Kidney (tissue), 13 donors: ENCODE measurements at regions not wholly inside any gene's neighbourhood (a gene's known extent, or its start where the extent isn't known, plus 50 kb on each side); places are given as distances from the start of the nearest gene placed in this dataset.

Experiments
- DNase-seq, 5 donors: peaks; one replicate each; pipeline ENCODE4 v3.0.0-alpha.2; 2013 to 2020
- FAIRE-seq: peaks from 2 replicates; lab custom pipeline; 2012; peaks lifted over from hg19 to GRCh38; lab: Jason Lieb, UNC
- H3K27ac ChIP-seq, 2 donors: one replicate each; pipeline ENCODE4 v1.7.0; 2013; ENCODE audit warnings: low read depth in 2 of 2, low read length in 2 of 2, inconsistent platforms in 1 of 2
- H3K27me3 ChIP-seq: one replicate; pipeline ENCODE4 v1.7.1; 2013; ENCODE audit warnings: low read length, inconsistent platforms; ENCODE audit not compliant: control insufficient read depth, insufficient read depth
- H3K36me3 ChIP-seq, 3 donors: one replicate each; pipeline versions ENCODE4 v1.7.0 to v1.7.1; 2013; ENCODE audit warnings: low read length in 3 of 3, control low read depth in 1 of 3, inconsistent platforms in 1 of 3; ENCODE audit not compliant: insufficient read depth in 3 of 3, control insufficient read depth in 2 of 3
- H3K4me1 ChIP-seq, 3 donors: one replicate each; pipeline versions ENCODE4 v1.7.0 to v1.7.1; 2013; ENCODE audit warnings: low read length in 3 of 3, inconsistent platforms in 1 of 3, low read depth in 1 of 3; ENCODE audit not compliant: control insufficient read depth in 2 of 3, insufficient read depth in 2 of 3
- H3K4me3 ChIP-seq, 3 donors: one replicate each; pipeline versions ENCODE4 v1.7.0 to v1.8.1; 2013; ENCODE audit warnings: low read length in 3 of 3, control low read depth in 1 of 3, inconsistent platforms in 1 of 3
- H3K9ac ChIP-seq, 3 donors: one replicate each; pipeline versions ENCODE4 v1.7.0 to v1.7.1; 2013; ENCODE audit warnings: low read length in 3 of 3, control low read depth in 1 of 3, inconsistent platforms in 1 of 3
- H3K9me3 ChIP-seq, 3 donors: one replicate each; pipeline versions ENCODE4 v1.7.0 to v1.7.1; 2013; ENCODE audit warnings: low read length in 3 of 3, control low read depth in 1 of 3, inconsistent platforms in 1 of 3; ENCODE audit not compliant: control insufficient read depth in 2 of 3, insufficient read depth in 1 of 3
- CTCF ChIP-seq: IDR thresholded peaks from 3 replicates; pipeline ENCODE4 v1.5.1; 2012; ENCODE audit warnings: mild to moderate bottlenecking, moderate library complexity, borderline replicate concordance; ENCODE audit not compliant: insufficient read depth; ENCODE audit errors: extremely low read depth
- intact Hi-C: fragments of 100-400 bp; cut with DNase I; formaldehyde crosslinking; loops from one replicate; pipeline ENCODE4 v1.11.1; 2022
- donor health status: control.
- donor health status: control.
- donor health status: control.
- donor health status: control.
- donor health status: control.
- donor health status: DM: yes; HTN: yes; CAD: no.
- donor health status: Normal renal cell carcinoma (clear cell type).

GRCh38 chr17:77395501-77396048 lies 254.8 kb downstream of the SEC14L1 start:
- Histone ChIP-seq H3K36me3 (no peaks in the 10 kb centered on the region), H3K9ac (no peak overlapping the region), H3K9me3 (no peaks in the 10 kb centered on the region), H3K4me3 (no peak overlapping the region), H3K27me3 (no peaks in the 10 kb centered on the region), H3K4me1 (peaks cover 5 to 60% (median 49%) of the 10 kb centered on the region in 3 donors), H3K27ac (no peak overlapping the region)
- intact Hi-C loops, result no loop called here
- TF ChIP-seq CTCF, result no peak
- DNase-seq (peak in 1 of 5 donors; percentile 64), FAIRE-seq (no peak)

- FAIRE-seq, result no peak
Measured at GRCh38 chr17:77396610-77397009, 255.8 kb downstream of the SEC14L1 start.

GRCh38 chr17:77398274-77398673 lies 257.5 kb downstream of the SEC14L1 start:
- DNase-seq (no peak), FAIRE-seq (no peak)
- Histone ChIP-seq H3K27ac (no peak overlapping the region), H3K9me3 (no peaks in the 10 kb centered on the region), H3K36me3 (no peaks in the 10 kb centered on the region), H3K4me1 (peaks cover 0 to 37% (median 25%) of the 10 kb centered on the region in 3 donors), H3K27me3 (no peaks in the 10 kb centered on the region), H3K9ac (no peak overlapping the region), H3K4me3 (no peak overlapping the region)
- intact Hi-C loops, result no loop called here
- TF ChIP-seq CTCF, result no peak

More at GRCh38 chr17:77396610-77397009, 255.8 kb downstream of the SEC14L1 start:
- DNase-seq, result no peak
- H3K27me3 ChIP-seq, result no peaks in the 10 kb centered on the region
- H3K9ac ChIP-seq, result no peak overlapping the region
- intact Hi-C loops, result no loop called here
- H3K9me3 ChIP-seq, result no peaks in the 10 kb centered on the region
- peaks cover 5 to 54% (median 41%) of the 10 kb centered on the region in 3 donors for H3K4me1 ChIP-seq
- H3K4me3 ChIP-seq, result no peak overlapping the region
- no peaks in the 10 kb centered on the region for H3K36me3 ChIP-seq
- no peak overlapping the region for H3K27ac ChIP-seq
- TF ChIP-seq CTCF, result no peak
